ENCODE measurements at regions not wholly inside any gene's neighbourhood (a gene's known extent, or its start where the extent isn't known, plus 50 kb on each side); places are given as distances from the start of the nearest gene placed in this dataset.

DNA sequence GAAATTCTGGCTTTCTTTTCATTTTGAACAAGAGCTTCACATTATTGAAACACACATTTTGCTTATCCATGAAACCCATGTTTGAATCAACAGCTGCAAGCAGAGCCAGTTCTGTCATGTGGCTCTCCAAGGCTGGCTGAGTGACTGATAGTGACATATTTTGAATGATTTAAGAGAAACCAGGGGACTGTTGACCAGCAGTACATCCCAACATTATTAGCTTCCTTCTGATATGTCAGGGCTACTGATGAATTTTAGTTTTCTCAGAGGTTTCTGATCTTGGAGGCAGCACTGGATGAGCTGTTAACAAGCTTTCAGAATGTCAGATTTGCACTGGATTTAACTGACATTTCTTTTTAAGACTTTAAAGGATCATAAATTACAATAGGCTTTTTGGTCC is 74.6 kb upstream of the GRXCR1 start (continued):
- TF ChIP-seq, protein P1, sequence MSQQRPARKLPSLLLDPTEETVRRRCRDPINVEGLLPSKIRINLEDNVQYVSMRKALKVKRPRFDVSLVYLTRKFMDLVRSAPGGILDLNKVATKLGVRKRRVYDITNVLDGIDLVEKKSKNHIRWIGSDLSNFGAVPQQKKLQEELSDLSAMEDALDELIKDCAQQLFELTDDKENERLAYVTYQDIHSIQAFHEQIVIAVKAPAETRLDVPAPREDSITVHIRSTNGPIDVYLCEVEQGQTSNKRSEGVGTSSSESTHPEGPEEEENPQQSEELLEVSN (IDR thresholded peaks at IDR 0.05): no peak
- TF ChIP-seq RAD21 (IDR thresholded peaks at IDR 0.05 in 1 of 2, conservative IDR thresholded peaks at IDR 0.05 in 1 of 2; ENCODE audit: low read depth in 2 of 2, low read length in 2 of 2) (no peak), KDM4A (IDR thresholded peaks at IDR 0.05; ENCODE audit: low read depth, low read length, severe bottlenecking) (no peak)
